SK-N-DZ (cell line): ENCODE measurements at regions not wholly inside any gene's neighbourhood (a gene's known extent, or its start where the extent isn't known, plus 50 kb on each side); places are given as distances from the start of the nearest gene placed in this dataset.
A peak's percentile ranks its signal among the peaks of the same experiment; 100 is the strongest.
"Not testable (repeated sequence)": the region's sequence is repeated elsewhere in the genome, so short reads cannot be mapped to it uniquely, and the experiment has no call there.

ENCODE experiments used
- DNase-seq: peaks from one replicate; pipeline ENCODE4 v3.0.0-alpha.2; 2015; ENCODE audit warnings: low spot score

DNA sequence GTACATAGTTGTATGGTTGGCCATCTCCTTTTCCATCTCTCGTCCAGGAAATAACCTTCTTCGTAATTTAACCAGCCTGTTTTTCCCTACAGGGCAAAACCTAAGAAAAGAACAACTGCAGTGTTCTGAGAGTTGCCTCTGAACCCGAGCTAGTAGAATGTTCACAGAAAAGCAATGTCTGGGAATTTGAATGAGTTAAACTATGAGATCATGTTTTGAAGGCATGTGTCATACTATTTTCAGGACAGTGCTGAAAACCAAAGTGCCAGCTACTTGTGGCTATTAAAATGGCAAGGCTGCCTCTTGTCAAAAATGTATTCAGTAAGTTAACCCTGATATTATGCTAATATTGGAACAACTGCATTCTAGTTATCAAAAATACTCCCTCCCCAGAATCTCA lies 482.9 kb upstream of the SPRED2 start:
- DNase-seq: no peak

- no peak for DNase-seq
These were observed 481.9 kb upstream of the SPRED2 start for GRCh38 chr2:65914244-65914786.

DNA sequence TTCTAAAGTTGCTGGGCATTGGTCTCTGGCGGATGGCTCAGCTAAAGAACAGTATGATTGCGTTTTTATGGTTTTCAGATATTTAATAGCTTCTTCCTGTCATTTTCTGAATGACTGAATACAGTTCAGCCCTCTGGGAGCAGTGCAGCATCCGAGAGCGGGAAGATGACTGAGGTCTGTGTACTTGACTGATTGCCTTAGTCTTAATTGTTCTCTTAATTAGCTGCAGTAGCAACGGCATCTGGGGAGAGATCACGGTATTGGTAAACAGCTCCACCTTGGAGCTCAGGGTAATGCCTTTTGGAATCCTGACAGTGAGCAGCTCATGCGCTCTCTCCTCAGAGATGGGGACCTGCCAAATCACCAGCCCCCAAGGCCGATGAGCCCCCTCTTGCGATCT lies 481.4 kb upstream of the SPRED2 start:
- peak; percentile 15 for DNase-seq

- DNase-seq: no peak
These were observed 469.4 kb upstream of the SPRED2 start for GRCh38 chr2:65901756-65902155.

DNA sequence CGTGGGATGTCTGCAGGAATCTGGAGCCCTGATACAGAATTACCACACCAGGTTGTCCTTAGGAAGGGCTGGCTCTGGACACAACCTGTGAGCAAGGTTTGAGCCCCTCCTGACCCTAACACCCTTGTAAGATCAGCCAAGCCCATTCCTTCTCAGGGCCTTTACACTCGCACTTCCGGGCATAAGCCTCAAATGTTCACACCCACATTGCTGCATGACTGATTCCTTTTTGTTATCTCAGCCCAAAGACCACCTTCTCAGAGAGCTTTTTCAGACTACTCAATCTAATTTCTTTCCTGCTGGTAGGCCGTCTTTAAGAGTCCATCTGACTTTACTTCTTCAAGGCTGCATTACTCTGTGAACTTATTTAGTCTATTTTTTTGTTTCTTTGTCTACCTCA lies 464.0 kb upstream of the SPRED2 start:
- DNase-seq: no peak

GRCh38 chr2:65890131-65890530 lies 457.7 kb upstream of the SPRED2 start:
- not testable (repeated sequence) for DNase-seq

DNA sequence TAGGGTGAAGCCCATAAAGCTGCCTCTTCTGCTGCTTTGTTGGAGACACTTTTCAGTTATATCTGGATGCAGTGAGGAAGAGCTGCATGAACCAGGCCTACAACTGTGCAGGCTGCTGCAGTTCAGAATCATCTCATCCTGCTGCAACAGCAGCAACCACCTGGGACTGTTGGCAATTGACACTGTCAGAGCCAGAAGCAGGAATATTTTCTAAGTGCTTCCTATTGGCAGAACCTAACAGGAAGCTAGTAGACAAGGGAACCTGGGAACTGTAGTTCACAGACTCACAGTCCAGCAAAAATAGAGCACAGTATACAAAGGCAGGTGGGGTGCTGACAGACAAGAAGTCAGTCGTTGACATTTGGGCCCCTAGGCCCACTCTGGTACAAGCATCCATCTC lies 452.9 kb upstream of the SPRED2 start:
- DNase-seq: peak; percentile 7

DNA sequence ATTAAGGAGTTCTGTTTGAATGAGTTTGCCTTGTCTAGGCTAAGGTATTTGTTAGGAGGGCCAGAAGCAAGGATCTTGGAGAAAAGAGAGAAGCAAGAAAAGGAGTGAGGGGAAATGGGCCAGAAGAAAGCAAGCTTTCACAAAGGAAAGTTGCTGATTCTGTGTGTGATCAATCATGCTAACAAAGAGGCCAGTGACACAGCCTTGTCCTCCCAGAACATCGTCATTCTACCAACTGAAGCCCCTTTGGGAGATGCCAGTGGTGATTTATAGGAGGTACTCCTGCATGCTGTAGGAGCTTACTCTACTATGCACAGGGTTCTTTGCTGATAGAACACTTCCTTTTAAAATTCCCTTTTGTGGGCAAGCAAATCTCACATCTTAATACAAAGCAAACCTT lies 449.2 kb upstream of the SPRED2 start:
- no peak for DNase-seq

DNA sequence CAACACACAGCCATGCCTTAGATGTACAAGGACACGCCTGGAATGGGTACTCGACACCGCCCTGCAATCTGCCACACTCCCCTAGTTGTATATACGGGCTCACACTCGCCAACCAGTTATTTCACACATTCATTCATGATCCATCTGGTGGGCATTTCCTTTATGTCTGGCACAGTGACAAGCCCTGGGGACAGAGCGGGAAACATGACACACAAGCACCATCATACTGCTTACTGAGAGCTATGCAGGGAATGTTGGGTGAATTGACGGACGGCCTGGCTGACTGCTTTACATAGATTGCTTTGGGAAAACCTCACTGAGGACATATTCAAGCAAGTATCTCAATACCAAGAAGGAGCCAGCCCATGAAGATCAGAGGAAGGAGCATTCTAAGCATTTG lies 448.0 kb upstream of the SPRED2 start:
- no peak for DNase-seq

DNA sequence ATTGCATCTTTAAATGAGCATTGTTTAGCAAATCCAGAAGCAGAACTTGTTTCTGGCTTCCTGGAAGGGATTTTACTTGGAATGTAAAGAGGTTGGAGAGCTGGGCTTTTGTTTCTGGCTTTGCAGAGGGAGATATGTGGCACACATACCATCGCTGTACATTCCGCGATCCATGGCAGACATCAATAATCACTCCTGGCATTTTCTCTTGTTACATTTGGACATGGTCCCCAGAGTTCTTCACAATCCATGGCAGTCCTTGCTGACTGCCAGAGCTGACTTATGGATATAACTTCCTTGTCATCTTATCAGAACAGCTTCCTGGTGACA lies 445.6 kb upstream of the SPRED2 start:
- DNase-seq: no peak

- no peak for DNase-seq
These were observed 445.1 kb upstream of the SPRED2 start for GRCh38 chr2:65877331-65878010.

GRCh38 chr2:65876114-65876513 lies 443.7 kb upstream of the SPRED2 start:
- no peak for DNase-seq

GRCh38 chr2:65870826-65871225 lies 438.4 kb upstream of the SPRED2 start:
- DNase-seq: no peak

GRCh38 chr2:65869296-65869695 lies 436.9 kb upstream of the SPRED2 start:
- no peak for DNase-seq

GRCh38 chr2:65868177-65868576 lies 435.8 kb upstream of the SPRED2 start:
- DNase-seq: no peak

GRCh38 chr2:65867446-65867845 lies 435.0 kb upstream of the SPRED2 start:
- DNase-seq: no peak

- no peak for DNase-seq
These were observed 433.7 kb upstream of the SPRED2 start for GRCh38 chr2:65866148-65866547.

GRCh38 chr2:65864619-65865018 lies 432.2 kb upstream of the SPRED2 start:
- DNase-seq: no peak

GRCh38 chr2:65863713-65864112 lies 431.3 kb upstream of the SPRED2 start:
- no peak for DNase-seq

GRCh38 chr2:65856928-65857327 lies 424.5 kb upstream of the SPRED2 start:
- no peak for DNase-seq

GRCh38 chr2:65856423-65856822 lies 424.0 kb upstream of the SPRED2 start:
- no peak for DNase-seq

DNA sequence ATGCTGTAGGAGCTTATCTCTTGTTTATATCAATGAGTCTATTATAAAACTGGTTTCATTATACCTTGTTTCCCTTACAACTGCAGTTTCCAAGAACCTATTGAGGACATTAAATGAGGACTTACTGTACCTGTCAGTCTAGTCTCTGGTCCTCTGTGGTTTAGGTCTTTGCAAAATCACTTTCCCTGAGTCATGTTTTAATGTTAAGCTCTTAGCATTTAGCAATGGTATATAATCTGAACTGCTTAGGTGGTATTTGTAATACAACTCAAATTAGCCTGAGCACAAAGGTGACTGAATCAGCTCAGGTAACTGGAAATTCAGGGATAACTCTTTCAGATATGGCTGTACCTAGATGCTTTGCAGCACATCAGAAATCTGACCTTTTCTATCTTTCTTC lies 418.3 kb upstream of the SPRED2 start:
- no peak for DNase-seq

DNA sequence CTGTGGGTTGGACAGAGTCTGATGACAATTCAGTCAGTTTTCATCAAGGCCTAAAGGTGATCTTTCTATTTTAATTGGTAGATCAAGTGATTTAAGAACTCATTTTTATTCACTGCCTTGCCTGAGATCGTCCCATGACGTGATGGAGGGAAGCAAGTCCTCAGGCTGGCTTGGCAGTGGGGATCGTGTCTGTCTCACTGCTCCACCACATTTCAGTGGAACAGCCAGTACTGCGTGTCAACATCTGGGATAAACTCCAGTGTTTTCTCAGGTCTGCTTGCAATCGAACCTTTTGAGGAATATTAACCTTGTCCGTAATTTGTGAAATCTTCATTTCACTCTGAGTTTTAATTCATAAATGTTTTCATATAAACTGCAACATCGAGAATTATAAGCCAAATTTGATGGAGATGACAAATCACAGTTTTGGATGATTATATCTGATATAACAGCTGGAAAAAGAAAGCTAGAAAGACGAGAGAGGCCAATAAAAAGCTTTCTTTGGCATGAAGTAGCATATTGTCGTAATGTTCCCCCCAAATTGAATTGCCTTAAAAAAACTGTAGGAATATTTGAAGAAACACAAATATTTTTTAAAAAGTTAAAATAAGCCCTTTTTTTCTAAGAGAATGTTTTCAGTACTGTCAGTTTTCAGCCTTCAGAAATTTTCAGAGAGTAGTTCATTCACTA lies 414.7 kb upstream of the SPRED2 start:
- DNase-seq: no peak
